ENCODE measurements at regions not wholly inside any gene's neighbourhood (a gene's known extent, or its start where the extent isn't known, plus 50 kb on each side); places are given as distances from the start of the nearest gene placed in this dataset.

DNA sequence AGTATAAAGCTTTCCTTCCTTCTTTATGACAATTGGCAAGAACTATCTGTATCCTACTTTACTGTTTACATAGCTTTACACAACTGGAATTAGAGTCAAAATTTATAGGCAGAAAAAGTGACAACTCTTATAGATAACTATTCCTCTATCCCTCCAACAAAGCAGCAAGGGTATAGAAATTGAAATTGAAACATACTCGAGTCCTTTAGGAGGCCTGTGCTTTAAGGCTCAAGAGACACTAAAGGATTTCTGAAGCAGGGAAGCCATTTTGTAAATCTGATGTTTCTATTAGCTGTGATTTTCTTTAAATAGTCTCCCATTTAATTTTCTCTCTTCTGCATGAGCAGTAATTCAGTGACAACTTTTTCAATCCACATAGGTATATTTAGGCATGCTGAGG is 567.6 kb upstream of the MAN1A1 start:
- in situ Hi-C loops (cut with HindIII; ENCODE audit: low pct_ligation_motif_present, low sequenced_read_pairs), result no loop called here
- no peak overlapping the region for H3K4me3 ChIP-seq (ENCODE audit: low read depth, low read length)
- no peaks in the 10 kb centered on the region for H3K27me3 ChIP-seq (replicated peaks)
- no peak for DNase-seq
- TF ChIP-seq, protein P1, sequence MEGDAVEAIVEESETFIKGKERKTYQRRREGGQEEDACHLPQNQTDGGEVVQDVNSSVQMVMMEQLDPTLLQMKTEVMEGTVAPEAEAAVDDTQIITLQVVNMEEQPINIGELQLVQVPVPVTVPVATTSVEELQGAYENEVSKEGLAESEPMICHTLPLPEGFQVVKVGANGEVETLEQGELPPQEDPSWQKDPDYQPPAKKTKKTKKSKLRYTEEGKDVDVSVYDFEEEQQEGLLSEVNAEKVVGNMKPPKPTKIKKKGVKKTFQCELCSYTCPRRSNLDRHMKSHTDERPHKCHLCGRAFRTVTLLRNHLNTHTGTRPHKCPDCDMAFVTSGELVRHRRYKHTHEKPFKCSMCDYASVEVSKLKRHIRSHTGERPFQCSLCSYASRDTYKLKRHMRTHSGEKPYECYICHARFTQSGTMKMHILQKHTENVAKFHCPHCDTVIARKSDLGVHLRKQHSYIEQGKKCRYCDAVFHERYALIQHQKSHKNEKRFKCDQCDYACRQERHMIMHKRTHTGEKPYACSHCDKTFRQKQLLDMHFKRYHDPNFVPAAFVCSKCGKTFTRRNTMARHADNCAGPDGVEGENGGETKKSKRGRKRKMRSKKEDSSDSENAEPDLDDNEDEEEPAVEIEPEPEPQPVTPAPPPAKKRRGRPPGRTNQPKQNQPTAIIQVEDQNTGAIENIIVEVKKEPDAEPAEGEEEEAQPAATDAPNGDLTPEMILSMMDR (IDR thresholded peaks at IDR 0.05; ENCODE audit: low read depth, low read length, missing control alignments), result no peak
- H3K36me3 ChIP-seq (replicated peaks), result no peaks in the 10 kb centered on the region
- no peak overlapping the region for H3K27ac ChIP-seq

DNA sequence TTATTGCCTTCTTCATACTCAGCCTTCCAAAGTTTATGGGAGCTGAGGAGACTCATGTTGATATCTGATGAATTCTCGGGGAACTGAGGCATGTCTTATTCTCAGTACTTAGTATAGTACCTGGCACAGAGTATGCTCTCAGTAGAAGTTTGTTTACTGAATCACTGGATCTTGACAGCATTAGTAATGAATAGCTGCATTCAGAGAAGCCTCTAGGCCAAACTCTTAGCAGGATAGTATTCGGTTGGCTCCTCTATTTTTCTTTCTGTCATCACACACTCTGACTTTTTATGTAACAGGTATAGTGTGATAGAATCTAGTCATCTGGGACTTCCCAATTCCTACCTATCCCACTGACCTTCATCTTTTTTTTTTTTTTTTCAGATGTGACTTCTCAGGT is 566.4 kb upstream of the MAN1A1 start:
- Histone ChIP-seq H3K27me3 (replicated peaks) (no peaks in the 10 kb centered on the region), H3K4me3 (ENCODE audit: low read depth, low read length) (no peak overlapping the region), H3K36me3 (replicated peaks) (no peaks in the 10 kb centered on the region), H3K27ac (no peak overlapping the region)
- in situ Hi-C loops (cut with HindIII; ENCODE audit: low pct_ligation_motif_present, low sequenced_read_pairs), result no loop called here
- TF ChIP-seq, protein P1 (IDR thresholded peaks at IDR 0.05; ENCODE audit: low read depth, low read length, missing control alignments), result no peak
- DNase-seq, result no peak

DNA sequence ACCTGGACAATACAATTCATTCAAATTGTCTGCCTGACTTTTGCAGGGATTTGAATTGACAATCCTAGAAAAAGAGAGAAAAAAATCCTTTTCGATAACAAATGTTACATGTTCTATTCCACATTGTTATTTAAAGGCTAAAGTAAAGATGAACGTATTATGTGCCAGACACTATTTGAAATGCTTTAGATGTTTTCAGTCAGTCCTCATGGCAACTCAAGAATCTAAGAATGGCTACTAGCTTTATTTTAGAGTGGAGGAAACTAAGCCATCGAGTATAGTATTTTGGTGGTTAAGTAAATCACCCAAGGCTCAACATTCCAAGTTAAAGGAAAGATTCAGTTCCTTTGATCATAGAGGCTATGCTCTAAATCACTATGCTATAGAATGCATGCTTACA is 558.6 kb upstream of the MAN1A1 start:
- in situ Hi-C loops (cut with HindIII; ENCODE audit: low pct_ligation_motif_present, low sequenced_read_pairs), result no loop called here
- Histone ChIP-seq H3K36me3 (replicated peaks) (no peaks in the 10 kb centered on the region), H3K27ac (no peak overlapping the region), H3K4me3 (ENCODE audit: low read depth, low read length) (no peak overlapping the region), H3K27me3 (replicated peaks) (no peaks in the 10 kb centered on the region)
- TF ChIP-seq, protein P1 (IDR thresholded peaks at IDR 0.05; ENCODE audit: low read depth, low read length, missing control alignments), result no peak
- no peak for DNase-seq

DNA sequence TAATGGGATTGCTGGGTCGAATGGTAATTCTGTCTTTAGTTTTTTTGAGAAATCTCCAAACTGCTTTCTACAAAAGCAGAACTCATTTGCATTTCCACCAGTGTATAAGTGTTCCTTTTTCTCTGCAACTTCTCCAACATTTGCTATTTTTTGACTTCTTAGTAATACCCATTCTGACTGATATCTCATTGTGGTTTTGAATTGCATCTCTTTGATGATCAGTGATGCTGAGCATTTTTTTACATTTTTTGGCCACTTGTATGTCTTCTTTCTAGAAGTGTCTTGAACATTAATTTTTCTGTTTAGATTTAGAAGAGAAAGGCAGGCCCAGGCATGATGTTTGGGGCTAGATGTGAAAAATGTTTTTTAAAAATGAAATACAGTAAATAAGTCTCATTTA is 553.1 kb upstream of the MAN1A1 start:
- no peak for DNase-seq
- Histone ChIP-seq H3K27ac (no peak overlapping the region), H3K36me3 (replicated peaks) (no peaks in the 10 kb centered on the region), H3K4me3 (ENCODE audit: low read depth, low read length) (no peak overlapping the region), H3K27me3 (replicated peaks) (no peaks in the 10 kb centered on the region)
- in situ Hi-C loops (cut with HindIII; ENCODE audit: low pct_ligation_motif_present, low sequenced_read_pairs), result no loop called here
- TF ChIP-seq, protein P1 (IDR thresholded peaks at IDR 0.05; ENCODE audit: low read depth, low read length, missing control alignments), result no peak

DNA sequence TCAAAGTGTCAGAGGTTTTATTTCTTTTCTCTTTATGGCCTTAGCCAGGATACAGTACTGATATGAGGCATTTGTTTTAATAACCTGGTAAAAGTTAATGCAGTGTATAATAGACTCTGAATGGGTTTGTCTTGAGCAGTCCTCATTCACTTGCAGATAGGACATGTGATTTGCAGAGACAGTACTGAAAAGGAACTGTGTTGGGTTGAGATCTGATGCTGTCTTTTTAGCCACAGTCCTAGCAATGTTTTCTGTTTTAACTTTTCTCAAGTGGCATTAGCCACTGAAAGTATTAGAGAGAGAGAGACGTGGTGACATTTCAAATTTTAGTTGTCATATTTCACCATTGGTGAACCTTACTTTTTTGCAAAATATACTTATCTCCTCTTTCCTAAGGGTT is 547.2 kb upstream of the MAN1A1 start:
- Histone ChIP-seq H3K27me3 (replicated peaks) (no peaks in the 10 kb centered on the region), H3K4me3 (ENCODE audit: low read depth, low read length) (no peak overlapping the region), H3K27ac (no peak overlapping the region), H3K36me3 (replicated peaks) (no peaks in the 10 kb centered on the region)
- TF ChIP-seq, protein P1 (IDR thresholded peaks at IDR 0.05; ENCODE audit: low read depth, low read length, missing control alignments), result no peak
- DNase-seq, result no peak
- in situ Hi-C loops (cut with HindIII; ENCODE audit: low pct_ligation_motif_present, low sequenced_read_pairs), result no loop called here

DNA sequence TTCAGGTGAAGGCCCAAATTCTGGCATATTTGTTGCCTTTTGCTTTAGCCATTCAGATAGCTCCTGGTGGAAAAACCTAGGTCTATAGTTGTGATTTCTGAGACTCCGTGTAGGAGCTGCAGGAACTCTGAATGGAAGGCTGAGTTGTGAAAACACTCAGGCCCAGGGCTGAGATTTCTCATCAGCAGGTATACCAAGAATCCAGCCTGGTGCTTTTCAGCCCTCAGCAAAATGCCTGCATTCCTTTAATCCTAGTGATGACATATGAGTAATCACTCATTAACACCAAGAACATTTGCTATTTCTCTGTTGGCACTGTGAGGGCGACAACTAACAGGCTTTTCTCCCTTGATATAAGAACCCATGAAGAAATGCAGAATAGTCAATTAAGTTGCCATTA is 546.1 kb upstream of the MAN1A1 start:
- no peaks in the 10 kb centered on the region for H3K36me3 ChIP-seq (replicated peaks)
- no peaks in the 10 kb centered on the region for H3K27me3 ChIP-seq (replicated peaks)
- H3K27ac ChIP-seq, result no peak overlapping the region
- no peak overlapping the region for H3K4me3 ChIP-seq (ENCODE audit: low read depth, low read length)
- in situ Hi-C loops (cut with HindIII; ENCODE audit: low pct_ligation_motif_present, low sequenced_read_pairs), result no loop called here
- TF ChIP-seq, protein P1 (IDR thresholded peaks at IDR 0.05; ENCODE audit: low read depth, low read length, missing control alignments), result no peak
- DNase-seq, result no peak

All from brain microvascular endothelial cell (primary cell).